GM18873 (cell line): ENCODE measurements at regions not wholly inside any gene's neighbourhood (a gene's known extent, or its start where the extent isn't known, plus 50 kb on each side); places are given as distances from the start of the nearest gene placed in this dataset.
"Not testable (repeated sequence)": the region's sequence is repeated elsewhere in the genome, so short reads cannot be mapped to it uniquely, and the experiment has no call there.

ENCODE experiments used
- ATAC-seq: cut with Tn5 transposase; IDR thresholded peaks from one replicate; pipeline ENCODE4 v1.9.1; 2021; ENCODE audit warnings: mild to moderate bottlenecking, moderate library complexity, moderate number of reproducible peaks; ENCODE audit not compliant: unreplicated experiment, low FRiP score

- no peak for ATAC-seq
Observed at GRCh38 chr14:40762177-40762576, 844.5 kb upstream of the LRFN5 start.

DNA sequence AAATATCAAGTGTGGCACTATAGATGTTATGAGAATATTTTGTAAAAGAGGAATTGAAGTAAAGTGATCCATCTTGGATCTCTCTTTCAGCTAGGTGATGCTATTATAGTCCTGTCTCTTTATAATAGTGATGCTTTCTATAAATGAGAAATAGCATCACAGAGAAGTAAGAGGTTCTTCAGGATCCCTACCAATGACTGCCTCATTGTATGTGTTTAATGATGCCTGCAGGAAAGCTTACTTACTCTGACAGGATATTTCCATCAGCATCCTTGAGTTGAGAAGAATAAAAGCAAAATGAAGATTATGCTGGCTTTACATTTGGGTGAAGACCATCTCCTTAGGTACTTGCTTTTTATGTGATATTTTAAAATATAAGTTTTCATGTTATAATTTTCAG, 846.0 kb upstream of the LRFN5 start:
- no peak for ATAC-seq

GRCh38 chr14:40758076-40758475, 848.6 kb upstream of the LRFN5 start:
- no peak for ATAC-seq

GRCh38 chr14:40757376-40757950, 849.2 kb upstream of the LRFN5 start:
- no peak for ATAC-seq

DNA sequence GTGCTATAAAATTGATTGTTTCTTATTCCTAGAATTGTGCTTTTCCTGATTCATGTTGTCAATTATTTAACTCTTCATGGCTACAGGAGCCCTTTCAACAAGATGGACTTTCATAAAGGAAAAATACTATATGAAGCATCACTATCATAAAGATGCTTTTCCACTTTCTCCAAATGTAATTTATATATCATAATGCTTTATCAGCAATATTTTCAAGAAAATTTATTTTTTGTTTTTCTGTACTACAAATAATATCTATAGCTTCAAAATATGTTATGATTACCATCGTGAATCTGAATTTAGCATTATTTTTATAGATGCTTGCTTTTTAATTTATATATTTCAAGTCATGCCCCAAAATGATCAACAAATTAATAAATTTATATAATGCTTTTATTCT, 873.5 kb upstream of the LRFN5 start:
- no peak for ATAC-seq

- no peak for ATAC-seq
Observed at GRCh38 chr14:40727107-40727506, 879.6 kb upstream of the LRFN5 start.

GRCh38 chr14:40713387-40713786, 893.3 kb upstream of the LRFN5 start:
- no peak for ATAC-seq

DNA sequence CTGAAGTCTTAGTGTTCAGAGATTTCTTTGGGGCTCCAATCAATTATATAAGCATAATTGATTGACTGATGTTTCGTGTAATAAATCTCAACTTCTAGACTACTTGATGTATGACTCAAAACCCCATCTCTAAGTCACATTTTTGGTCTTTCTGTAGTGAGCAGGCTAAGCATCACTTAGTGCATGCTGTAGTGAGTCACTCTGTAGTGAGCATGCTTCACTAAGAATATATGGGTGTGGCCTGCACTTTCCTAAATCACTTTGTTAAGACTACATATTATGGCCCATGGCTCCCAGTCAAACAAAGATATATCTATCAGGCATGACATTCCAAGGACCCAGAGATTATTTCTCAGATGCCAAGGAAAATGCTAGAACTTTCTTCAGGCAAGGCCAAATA, 909.4 kb upstream of the LRFN5 start:
- no peak for ATAC-seq

DNA sequence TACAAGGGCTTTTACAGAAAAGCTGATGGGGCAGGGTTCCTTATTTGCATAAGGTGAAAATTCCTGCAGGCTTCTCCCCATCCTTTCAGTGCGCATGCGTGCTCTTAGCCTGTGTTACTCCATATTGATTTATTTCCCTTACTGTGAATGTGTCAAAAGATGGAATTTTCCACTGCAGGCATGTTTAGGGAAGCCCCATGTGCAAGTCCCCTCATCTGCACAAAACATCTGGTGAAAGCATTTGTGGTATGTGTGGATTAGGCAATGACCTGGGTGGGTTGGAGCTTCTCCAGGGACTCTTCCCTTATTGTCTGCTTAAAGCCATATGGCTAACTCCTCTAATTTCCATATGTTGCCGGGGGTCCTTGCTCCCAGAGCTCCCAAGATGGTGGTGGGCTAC, 912.7 kb upstream of the LRFN5 start:
- no peak for ATAC-seq

GRCh38 chr14:40691066-40691465, 915.6 kb upstream of the LRFN5 start:
- ATAC-seq, result no peak

DNA sequence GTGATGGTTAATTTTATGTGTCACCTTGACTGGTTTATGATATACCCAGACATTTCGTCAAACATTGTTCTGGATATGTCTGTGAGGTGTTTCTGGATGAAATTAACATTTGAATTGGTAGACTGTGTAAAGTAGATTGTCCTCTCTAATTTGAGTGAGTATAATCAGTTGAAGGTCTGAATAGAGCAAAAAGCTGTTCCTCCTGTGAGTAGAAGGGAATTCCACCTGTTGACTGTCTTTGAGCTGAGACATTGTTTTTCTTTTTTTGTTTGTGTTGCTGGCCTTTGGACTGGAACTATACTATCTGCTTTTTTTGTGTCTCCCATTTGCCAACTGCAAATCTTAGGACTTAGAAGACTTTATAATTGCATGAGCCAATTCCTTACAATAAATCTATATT, 920.9 kb upstream of the LRFN5 start:
- ATAC-seq, result no peak

DNA sequence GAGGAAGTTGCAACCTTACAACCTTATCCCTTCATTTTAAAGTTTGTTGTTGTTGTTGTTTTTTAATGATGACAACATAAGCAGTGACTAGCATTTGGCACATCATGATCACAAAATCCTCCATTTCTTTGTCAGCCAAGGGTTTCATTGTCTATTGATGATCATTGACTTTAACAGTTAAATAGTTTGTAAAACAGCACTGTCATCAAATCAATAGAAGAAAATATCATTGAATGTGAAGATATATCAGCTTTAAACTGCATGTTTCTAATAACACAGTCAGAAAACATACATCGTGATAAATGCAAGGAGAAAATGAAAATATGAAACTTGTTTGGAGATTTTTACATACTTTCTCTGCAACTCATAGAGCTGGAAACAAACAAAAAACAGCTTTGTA, 922.3 kb upstream of the LRFN5 start:
- no peak for ATAC-seq

DNA sequence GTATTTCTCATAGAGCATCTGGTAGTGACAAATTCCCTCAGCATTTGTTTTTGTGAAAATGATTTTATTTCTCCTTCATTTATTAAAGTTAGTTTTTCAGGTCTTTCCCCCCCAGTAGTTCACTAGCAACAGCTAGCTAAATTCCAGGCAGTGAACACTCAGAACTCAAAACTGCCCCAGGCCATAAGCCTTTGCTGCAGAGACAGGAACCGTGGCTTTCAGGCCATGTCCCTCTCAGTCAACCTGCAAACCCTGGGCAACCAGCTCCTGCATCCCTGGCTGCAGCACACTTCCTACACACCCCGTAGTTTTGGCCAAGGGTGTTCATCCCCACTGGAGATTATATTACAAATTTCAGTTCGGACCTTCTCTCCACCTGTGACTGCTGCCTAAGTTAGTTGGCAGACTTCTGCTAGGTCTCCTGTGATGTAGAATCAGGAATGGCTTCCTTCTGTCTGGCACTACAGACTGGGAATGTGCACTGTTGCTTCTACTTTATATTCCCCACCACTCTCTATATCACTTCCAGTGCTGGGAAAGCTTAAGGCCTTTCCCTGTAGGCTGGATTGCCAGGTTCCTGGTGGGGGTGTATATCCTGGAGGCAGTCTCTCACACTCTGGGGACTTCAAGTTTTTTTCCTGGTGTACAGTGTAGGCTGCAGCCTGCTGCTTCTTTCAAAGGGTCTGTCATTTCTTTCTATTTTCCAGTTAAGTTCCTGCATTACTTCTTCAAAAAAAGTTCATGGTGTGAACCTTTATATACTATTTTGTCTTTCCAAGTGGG, 924.4 kb upstream of the LRFN5 start:
- no peak for ATAC-seq

DNA sequence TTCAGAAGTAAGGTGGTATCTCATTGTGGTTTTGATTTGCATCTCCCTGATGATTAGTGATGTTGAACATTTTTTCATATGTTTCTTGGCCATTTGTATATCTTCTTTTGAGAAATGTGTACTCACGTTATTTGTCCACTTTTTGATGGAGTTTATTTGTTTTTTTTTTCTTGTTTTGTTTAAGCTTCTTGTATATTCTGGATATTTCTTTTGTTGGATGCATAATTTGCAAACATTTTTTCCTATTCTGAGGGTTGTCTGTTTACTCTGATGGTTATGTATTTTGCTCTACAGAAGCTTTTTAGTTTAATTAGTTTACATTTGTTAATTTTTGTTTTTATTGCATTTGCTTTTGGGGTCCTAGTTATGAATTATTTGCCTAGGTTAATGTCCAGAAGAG, 927.4 kb upstream of the LRFN5 start:
- ATAC-seq, result no peak

- not testable (repeated sequence) for ATAC-seq
Observed at GRCh38 chr14:40677206-40677605, 929.5 kb upstream of the LRFN5 start.

DNA sequence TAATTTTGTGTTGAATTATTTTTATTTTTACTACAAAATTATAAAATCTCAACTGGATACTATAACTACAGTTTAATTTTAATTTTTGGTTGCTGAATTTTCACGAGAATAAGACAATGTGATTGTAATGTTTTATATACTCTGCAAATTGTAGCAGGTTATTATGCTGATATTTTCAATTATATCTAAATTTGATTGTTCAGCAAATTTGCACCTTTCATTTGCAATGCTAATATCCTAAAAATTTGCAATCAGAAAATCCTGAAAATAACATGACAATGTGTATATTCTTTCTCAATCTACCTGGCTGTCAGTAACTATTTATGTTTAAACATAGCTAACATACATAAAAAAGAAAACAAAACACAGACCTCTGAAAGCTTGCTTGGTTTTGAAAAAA, 932.2 kb upstream of the LRFN5 start:
- no peak for ATAC-seq

DNA sequence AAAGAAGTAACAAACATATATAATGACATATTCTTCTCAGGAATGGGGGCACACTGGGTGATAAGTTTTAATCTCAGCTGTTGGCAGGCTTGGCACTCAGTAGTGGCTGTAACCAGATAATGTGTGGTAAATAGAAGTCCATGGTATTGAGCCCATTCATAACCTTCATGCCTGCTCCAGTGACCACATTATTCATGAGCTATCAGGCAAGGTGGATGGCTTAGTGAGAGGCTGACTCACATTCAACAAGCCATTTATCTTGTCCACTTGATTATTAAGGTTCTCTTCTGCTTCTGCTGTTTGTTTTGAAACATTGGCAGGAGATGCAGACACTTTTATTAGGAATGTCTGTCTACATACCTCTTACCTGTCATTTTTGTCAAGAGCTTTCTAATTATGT, 950.4 kb upstream of the LRFN5 start:
- no peak for ATAC-seq

DNA sequence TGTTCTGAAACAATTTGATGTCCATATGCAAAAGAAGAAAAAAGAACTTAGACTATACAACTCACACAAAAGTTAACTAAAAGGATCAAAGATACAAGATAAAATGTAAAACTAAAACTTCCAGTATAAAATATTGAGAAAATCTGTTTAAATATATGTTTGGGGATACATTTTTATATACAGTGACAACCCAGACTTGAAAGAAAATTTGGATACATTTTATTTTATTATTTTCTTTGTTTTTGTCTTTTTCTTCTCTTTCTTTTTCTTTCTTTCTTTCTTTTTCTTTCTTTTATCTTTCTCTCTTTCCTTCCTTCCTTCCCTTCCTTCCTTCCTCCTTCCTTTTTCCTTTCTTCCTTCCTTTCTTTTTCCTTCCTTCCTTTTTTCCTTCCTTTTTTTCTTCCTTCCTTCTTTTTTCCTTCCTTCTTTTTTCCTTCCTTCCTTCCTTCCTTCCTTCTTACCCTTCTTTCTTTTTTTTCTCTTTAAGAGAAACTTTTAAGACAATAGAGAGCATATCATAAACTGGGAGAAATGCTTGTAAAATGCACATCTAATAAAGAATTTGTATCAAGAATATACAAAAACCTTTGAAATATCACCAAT, 954.5 kb upstream of the LRFN5 start:
- no peak for ATAC-seq

DNA sequence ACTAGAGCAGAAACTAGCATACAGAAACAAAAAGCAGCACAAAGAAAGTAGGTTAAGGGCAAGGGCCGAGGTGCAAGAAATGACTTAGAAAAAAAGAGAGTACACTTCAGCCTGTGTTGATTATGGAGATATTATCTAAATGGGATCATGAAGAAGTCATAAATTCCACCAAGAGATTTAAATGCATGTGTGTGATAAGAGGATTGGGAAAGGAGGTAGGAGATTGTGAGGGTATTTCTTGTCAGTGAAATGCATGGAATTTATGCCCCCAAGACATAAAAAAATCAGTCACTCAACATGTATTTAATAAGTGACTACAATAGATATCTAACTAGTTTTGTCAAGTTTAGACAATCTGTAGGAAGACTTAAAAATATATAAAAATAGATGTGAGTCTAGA, 976.2 kb upstream of the LRFN5 start:
- no peak for ATAC-seq

DNA sequence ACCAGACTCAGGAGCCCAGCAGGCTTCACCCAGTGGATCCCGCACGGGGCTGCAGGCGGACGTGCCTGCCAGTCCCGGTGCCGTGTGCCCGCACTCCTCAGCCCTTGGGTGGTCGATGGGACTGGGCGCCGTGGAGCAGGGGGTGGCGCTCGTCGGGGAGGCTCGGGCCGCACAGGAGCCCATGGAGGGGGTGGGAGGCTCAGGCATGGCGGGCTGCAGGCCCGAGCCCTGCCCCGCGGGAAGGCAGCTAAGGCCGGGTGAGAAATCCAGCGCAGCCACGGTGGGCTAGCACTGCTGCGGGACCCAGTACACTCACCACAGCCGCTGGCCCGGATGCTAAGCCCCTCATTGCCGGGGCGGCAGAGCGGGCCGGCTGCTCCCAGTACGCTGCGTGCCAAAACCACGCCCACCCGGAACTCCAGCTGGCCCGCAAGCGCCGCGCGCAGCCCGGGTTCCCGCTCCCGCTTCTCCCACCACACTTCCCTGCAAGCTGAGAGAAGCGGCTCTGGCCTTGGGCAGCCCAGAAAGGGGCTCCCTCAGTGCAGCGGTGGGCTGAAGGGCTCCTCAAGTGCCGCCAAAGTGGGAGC, 977.0 kb upstream of the LRFN5 start:
- not testable (repeated sequence) for ATAC-seq

- ATAC-seq, result no peak
Observed at GRCh38 chr14:40629144-40629543, 977.5 kb upstream of the LRFN5 start.

- no peak for ATAC-seq
Observed at GRCh38 chr14:40623643-40624042, 983.0 kb upstream of the LRFN5 start.
